Fibroblast of villous mesenchyme (primary cell): ENCODE measurements at regions not wholly inside any gene's neighbourhood (a gene's known extent, or its start where the extent isn't known, plus 50 kb on each side); places are given as distances from the start of the nearest gene placed in this dataset.
"Not testable (repeated sequence)": the region's sequence is repeated elsewhere in the genome, so short reads cannot be mapped to it uniquely, and the experiment has no call there.

Experiments used
- DNase-seq: peaks from one replicate; pipeline ENCODE4 v3.0.0-alpha.2; 2010; ENCODE audit warnings: low read depth
- H3K4me3 ChIP-seq: 2 replicates; pipeline ENCODE4 v1.5.1; 2011; ENCODE audit warnings: low read depth, mild to moderate bottlenecking, low read length
- CTCF ChIP-seq: IDR thresholded peaks from 2 replicates; pipeline ENCODE4 v1.5.1; 2012; ENCODE audit warnings: low read depth, mild to moderate bottlenecking, low read length; ENCODE audit not compliant: insufficient read depth

GRCh38 chr1:187844313-187844712, 1015.6 kb downstream of the PLA2G4A start:
- no peak overlapping the region for H3K4me3 ChIP-seq
- no peak for DNase-seq
- no peak for TF ChIP-seq CTCF

- no peak for DNase-seq
- TF ChIP-seq CTCF, result no peak
- H3K4me3 ChIP-seq, result no peak overlapping the region
These were observed 1018.8 kb downstream of the PLA2G4A start for GRCh38 chr1:187847531-187847930.

- H3K4me3 ChIP-seq, result no peak overlapping the region
- DNase-seq, result peak; percentile 5
- TF ChIP-seq CTCF, result no peak
These were observed 1019.6 kb downstream of the PLA2G4A start for GRCh38 chr1:187848321-187848720.

GRCh38 chr1:187850146-187850545, 1021.4 kb downstream of the PLA2G4A start:
- DNase-seq, H3K4me3 ChIP-seq: not testable (repeated sequence)

- no peak for TF ChIP-seq CTCF
- no peak overlapping the region for H3K4me3 ChIP-seq
- no peak for DNase-seq
These were observed 1024.8 kb downstream of the PLA2G4A start for GRCh38 chr1:187853505-187853904.

GRCh38 chr1:187854457-187854856, 1025.7 kb downstream of the PLA2G4A start:
- no peak for DNase-seq
- no peak for TF ChIP-seq CTCF
- H3K4me3 ChIP-seq, result no peak overlapping the region

- TF ChIP-seq CTCF, result no peak
- no peak overlapping the region for H3K4me3 ChIP-seq
- no peak for DNase-seq
These were observed 1033.8 kb downstream of the PLA2G4A start for GRCh38 chr1:187862506-187862905.
